TTC549 (cell line): ENCODE measurements at regions not wholly inside any gene's neighbourhood (a gene's known extent, or its start where the extent isn't known, plus 50 kb on each side); places are given as distances from the start of the nearest gene placed in this dataset.

ENCODE experiments used
- FAIRE-seq: peaks from 2 replicates; lab custom pipeline; 2012; peaks lifted over from hg19 to GRCh38; lab: Jason Lieb, UNC

GRCh38 chr4:102441978-102442911 lies 58.9 kb upstream of the NFKB1 start:
- FAIRE-seq = no peak

GRCh38 chr4:102444752-102445151 lies 56.4 kb upstream of the NFKB1 start:
- no peak for FAIRE-seq

DNA sequence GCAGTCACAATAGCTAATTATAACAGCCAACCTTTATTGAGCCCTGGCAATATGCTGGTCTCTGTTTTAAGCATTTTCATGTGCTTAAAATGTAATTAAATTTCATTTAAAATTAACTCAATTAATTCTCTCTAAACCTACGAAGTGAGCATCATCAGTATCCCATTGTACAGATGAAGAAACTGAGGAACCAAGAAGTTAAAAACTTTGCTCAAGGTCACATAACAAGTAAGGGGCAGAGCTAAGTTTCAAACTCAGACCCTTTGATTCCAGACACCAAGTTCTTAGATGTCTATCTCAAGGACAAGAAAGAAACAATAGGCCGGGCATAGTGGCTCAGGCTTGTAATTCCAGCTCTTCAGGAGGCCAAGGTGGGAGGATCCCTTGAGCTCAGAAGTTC lies 55.9 kb upstream of the NFKB1 start:
- FAIRE-seq = no peak

GRCh38 chr4:102447413-102447812 lies 53.7 kb upstream of the NFKB1 start:
- no peak for FAIRE-seq

DNA sequence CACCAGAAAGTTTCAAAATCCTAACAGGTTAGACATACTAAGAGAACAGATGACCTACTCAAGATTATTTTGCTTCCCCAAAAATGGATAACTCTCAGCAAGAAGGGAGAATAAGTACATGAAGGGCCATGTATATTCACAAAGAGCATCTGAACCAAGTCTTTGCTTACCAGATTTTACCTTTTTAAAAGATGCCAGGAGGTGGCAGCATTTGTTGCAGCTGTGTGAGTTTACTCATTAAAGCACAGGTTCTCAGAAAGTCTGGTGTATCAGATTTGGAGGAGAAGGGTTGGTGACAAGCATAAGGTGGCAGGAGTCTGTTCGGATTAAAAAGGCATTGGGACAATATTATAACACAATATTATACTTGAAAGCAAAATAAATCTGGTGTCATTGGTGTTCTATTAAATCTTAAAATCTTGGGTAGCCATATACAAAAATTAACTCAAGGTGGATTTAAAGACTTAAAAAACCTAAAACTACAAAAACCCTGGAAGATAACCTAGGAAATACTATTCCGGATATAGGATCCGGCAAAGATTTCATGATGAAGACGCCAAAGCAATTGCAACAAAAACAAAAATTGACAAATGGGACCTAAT lies 51.3 kb upstream of the NFKB1 start:
- FAIRE-seq = peak; percentile 80

- no peak for FAIRE-seq
These were observed 49.9 kb upstream of the NFKB1 start for GRCh38 chr4:102451266-102451665.
